ENCODE measurements at regions not wholly inside any gene's neighbourhood (a gene's known extent, or its start where the extent isn't known, plus 50 kb on each side); places are given as distances from the start of the nearest gene placed in this dataset.

DNA sequence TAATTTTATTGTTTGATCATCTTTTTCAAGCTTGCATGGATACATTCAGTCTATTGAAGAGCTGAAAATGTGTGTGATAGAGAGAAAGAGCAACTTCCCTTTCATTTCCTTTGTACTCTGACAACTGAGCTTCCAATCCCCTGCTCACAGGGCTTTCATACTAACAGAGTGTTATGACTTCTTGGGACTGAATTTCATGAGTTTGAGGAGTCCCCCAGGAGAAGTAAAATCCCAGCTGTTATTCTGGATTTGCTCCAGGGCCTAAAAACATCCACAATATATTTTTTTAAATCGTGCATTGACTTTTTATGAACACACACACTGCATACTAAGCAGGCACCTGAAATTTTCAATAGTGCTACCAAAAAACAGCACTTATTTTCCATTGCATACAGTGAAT lies 195.8 kb upstream of the CAND1 start:
- TF ChIP-seq, protein P1, sequence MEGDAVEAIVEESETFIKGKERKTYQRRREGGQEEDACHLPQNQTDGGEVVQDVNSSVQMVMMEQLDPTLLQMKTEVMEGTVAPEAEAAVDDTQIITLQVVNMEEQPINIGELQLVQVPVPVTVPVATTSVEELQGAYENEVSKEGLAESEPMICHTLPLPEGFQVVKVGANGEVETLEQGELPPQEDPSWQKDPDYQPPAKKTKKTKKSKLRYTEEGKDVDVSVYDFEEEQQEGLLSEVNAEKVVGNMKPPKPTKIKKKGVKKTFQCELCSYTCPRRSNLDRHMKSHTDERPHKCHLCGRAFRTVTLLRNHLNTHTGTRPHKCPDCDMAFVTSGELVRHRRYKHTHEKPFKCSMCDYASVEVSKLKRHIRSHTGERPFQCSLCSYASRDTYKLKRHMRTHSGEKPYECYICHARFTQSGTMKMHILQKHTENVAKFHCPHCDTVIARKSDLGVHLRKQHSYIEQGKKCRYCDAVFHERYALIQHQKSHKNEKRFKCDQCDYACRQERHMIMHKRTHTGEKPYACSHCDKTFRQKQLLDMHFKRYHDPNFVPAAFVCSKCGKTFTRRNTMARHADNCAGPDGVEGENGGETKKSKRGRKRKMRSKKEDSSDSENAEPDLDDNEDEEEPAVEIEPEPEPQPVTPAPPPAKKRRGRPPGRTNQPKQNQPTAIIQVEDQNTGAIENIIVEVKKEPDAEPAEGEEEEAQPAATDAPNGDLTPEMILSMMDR (IDR thresholded peaks at IDR 0.05; ENCODE audit: control insufficient read depth, insufficient read depth, low read depth, low read length, missing control alignments) = no peak
- DNase-seq (ENCODE audit: low read depth) = no peak
- H3K4me3 ChIP-seq (ENCODE audit: control insufficient read depth, low read depth, low read length) = no peak overlapping the region

DNA sequence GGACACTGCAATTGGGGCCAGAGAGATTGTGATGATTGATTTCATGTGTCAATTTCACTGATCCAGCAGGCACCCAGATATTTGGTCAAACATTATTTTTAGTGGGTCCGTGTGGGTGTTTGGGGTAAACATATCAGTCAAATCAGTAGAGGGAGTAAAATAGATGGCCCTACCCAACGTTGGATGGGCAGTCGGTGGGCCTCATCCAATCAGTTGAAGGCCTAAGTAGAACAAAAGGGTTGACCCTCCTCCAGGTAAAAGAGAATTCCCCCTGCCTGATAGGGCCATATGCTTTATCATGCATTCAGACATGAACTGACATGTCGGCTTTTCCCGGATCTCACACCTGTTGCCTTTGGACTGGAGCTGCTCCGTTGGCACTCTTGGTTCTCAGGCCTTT lies 195.1 kb upstream of the CAND1 start:
- DNase-seq (ENCODE audit: low read depth) = no peak
- H3K4me3 ChIP-seq (ENCODE audit: control insufficient read depth, low read depth, low read length) = no peak overlapping the region
- TF ChIP-seq, protein P1 (IDR thresholded peaks at IDR 0.05; ENCODE audit: control insufficient read depth, insufficient read depth, low read depth, low read length, missing control alignments) = no peak

DNA sequence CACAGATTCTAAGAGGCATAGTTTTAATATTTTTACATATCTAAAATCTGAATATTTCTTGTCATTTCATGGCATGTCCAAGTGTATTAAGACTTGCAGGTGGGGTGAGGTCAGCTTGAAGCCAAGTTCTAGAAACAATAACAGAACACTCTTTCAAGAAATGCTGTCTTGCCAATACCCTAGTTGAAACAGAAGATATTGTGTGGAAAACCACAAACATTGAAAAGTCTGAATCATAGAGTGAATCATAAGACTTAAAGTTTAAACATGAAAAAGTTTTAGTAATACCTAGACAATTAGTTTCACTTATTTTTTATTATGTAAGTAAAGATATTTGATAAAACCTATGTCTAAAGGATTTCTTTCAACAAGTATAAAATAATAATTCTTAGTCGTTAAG lies 191.5 kb upstream of the CAND1 start:
- H3K4me3 ChIP-seq (ENCODE audit: control insufficient read depth, low read depth, low read length) = no peak overlapping the region
- DNase-seq (ENCODE audit: low read depth) = no peak
- TF ChIP-seq, protein P1 (IDR thresholded peaks at IDR 0.05; ENCODE audit: control insufficient read depth, insufficient read depth, low read depth, low read length, missing control alignments) = no peak

DNA sequence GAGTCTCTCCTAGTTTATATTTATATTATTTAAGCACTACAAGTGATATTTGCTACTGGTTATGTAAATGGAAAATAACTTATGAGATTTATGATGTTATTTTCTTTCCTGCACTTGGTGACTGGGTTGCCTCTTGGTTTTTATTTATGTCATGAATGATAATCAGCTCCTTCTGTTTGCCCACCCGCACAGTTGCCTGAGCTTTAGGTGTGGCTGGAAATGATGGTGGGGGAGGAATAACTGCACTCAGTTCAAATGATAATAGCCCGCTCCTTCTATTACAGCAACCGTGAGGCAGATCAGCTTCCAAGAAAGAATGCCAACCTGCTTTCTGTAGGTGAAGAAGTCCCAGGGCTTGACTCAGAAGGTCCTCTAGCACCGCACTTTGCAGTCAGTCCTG lies 190.2 kb upstream of the CAND1 start:
- TF ChIP-seq, protein P1 (IDR thresholded peaks at IDR 0.05; ENCODE audit: control insufficient read depth, insufficient read depth, low read depth, low read length, missing control alignments) = no peak
- no peak for DNase-seq (ENCODE audit: low read depth)
- no peak overlapping the region for H3K4me3 ChIP-seq (ENCODE audit: control insufficient read depth, low read depth, low read length)

DNA sequence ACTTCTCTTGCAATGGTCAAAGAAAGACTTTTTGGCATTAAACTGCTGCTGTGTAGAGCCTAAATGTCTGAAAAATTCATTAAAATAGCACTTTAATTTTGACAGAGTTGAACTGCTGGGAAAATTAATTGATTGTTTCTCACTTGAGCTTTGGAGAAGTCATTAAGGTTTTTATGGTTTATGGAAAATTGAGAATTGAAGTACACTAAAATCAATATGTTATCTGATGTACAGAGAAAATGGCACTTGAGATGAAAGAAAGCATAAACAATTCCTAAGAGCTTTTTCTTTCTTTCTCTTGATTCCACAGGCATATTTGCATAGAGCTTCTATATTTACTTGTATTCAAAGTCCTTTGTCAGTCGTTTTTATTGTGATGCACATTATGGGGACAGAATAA lies 188.5 kb upstream of the CAND1 start:
- H3K4me3 ChIP-seq (ENCODE audit: control insufficient read depth, low read depth, low read length) = no peak overlapping the region
- DNase-seq (ENCODE audit: low read depth) = no peak
- TF ChIP-seq, protein P1 (IDR thresholded peaks at IDR 0.05; ENCODE audit: control insufficient read depth, insufficient read depth, low read depth, low read length, missing control alignments) = no peak

DNA sequence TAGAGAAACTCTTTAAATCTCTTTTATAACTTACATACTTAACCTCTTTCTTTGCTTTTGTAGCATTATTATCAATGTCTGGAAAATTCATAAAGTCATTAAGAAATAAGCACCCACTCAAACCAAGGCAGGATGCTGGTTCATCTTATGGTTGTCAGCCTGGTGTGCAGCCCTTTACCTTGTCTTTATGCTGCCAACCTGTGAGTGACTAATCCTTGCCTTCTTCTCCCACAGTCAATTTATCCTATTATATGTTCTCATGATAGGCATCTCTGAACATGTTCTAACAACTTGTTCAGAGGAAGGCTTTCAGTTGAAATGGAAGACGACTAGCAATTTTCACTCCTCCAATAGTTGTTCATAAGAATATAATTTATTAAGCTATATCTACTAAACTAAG lies 186.9 kb upstream of the CAND1 start:
- TF ChIP-seq, protein P1 (IDR thresholded peaks at IDR 0.05; ENCODE audit: control insufficient read depth, insufficient read depth, low read depth, low read length, missing control alignments) = no peak
- H3K4me3 ChIP-seq (ENCODE audit: control insufficient read depth, low read depth, low read length) = no peak overlapping the region
- no peak for DNase-seq (ENCODE audit: low read depth)

DNA sequence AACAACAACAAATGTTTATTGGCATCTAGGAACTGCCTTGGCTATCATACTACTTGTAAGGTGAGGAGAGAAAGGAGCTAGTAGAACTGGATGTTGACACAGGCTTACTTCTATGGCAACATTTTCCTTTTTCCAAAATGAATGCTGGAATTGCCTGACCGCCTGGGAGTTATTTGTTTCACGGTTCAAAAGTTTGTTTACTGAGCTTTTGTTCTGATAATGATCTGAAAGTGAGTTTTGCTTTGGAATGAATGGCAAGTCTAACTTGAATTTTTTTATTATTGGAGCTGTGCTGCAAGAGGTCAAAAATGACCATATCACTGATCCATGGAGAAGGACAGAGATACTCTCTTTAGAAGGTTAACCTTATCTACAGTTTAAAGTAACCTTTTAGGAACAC lies 183.5 kb upstream of the CAND1 start:
- DNase-seq (ENCODE audit: low read depth) = no peak
- TF ChIP-seq, protein P1 (IDR thresholded peaks at IDR 0.05; ENCODE audit: control insufficient read depth, insufficient read depth, low read depth, low read length, missing control alignments) = no peak
- H3K4me3 ChIP-seq (ENCODE audit: control insufficient read depth, low read depth, low read length) = no peak overlapping the region

Measured in AG09309 (cell line).